Cardiac muscle cell (in vitro differentiated cells and primary cell): ENCODE measurements at regions not wholly inside any gene's neighbourhood (a gene's known extent, or its start where the extent isn't known, plus 50 kb on each side); places are given as distances from the start of the nearest gene placed in this dataset.
A peak's percentile ranks its signal among the peaks of the same experiment; 100 is the strongest.

Source experiments
- DNase-seq, 2 donors: peaks; one replicate each; pipeline versions ENCODE4 v3.0.0 to v3.0.0-alpha.2; 2010 to 2017; ENCODE audit warnings: low read depth in 1 of 2, low spot score in 1 of 2
- H3K27ac ChIP-seq: fragments of 200-600 bp; sonication (generic); 2 replicates; pipeline ENCODE4 v1.5.1; 2016
- H3K27me3 ChIP-seq: fragments of 200-600 bp; sonication (generic); 2 replicates; pipeline ENCODE4 v1.6.0; 2016; ENCODE audit warnings: control low read depth
- H3K36me3 ChIP-seq: fragments of 200-600 bp; sonication (generic); 2 replicates; pipeline ENCODE4 v1.5.1; 2016; ENCODE audit warnings: control low read depth
- H3K4me1 ChIP-seq: fragments of 200-600 bp; sonication (generic); 2 replicates; pipeline ENCODE4 v1.8.1; 2017; ENCODE audit warnings: low read depth, mild to moderate bottlenecking, mixed run types
- H3K4me3 ChIP-seq: fragments of 200-600 bp; sonication (generic); 2 replicates; pipeline ENCODE4 v1.5.1; 2016; ENCODE audit warnings: mild to moderate bottlenecking
- H3K9me3 ChIP-seq: fragments of 200-600 bp; sonication (generic); 2 replicates; pipeline ENCODE4 v1.5.1; 2017; ENCODE audit warnings: low read depth, mild to moderate bottlenecking, control low read depth
- CTCF ChIP-seq: IDR thresholded peaks from 2 replicates; pipeline ENCODE4 v1.5.1; 2012; ENCODE audit warnings: low read depth, mild to moderate bottlenecking, low read length

GRCh38 chr10:64037071-64037661 lies 516.0 kb downstream of the REEP3 start:
- no peak overlapping the region for H3K4me3 ChIP-seq
- H3K9me3 ChIP-seq = no peaks in the 10 kb centered on the region
- TF ChIP-seq CTCF = no peak
- H3K27me3 ChIP-seq = no peaks in the 10 kb centered on the region
- H3K4me1 ChIP-seq = no peaks in the 10 kb centered on the region
- H3K27ac ChIP-seq = no peak overlapping the region
- H3K36me3 ChIP-seq = no peaks in the 10 kb centered on the region
- no peak for DNase-seq

- no peak for DNase-seq
- H3K36me3 ChIP-seq = no peaks in the 10 kb centered on the region
- no peaks in the 10 kb centered on the region for H3K9me3 ChIP-seq
- no peak for TF ChIP-seq CTCF
- H3K4me3 ChIP-seq = no peak overlapping the region
- no peak overlapping the region for H3K27ac ChIP-seq
- no peaks in the 10 kb centered on the region for H3K27me3 ChIP-seq
- H3K4me1 ChIP-seq = no peaks in the 10 kb centered on the region
Observed at GRCh38 chr10:64038107-64038506, 516.9 kb downstream of the REEP3 start.

DNA sequence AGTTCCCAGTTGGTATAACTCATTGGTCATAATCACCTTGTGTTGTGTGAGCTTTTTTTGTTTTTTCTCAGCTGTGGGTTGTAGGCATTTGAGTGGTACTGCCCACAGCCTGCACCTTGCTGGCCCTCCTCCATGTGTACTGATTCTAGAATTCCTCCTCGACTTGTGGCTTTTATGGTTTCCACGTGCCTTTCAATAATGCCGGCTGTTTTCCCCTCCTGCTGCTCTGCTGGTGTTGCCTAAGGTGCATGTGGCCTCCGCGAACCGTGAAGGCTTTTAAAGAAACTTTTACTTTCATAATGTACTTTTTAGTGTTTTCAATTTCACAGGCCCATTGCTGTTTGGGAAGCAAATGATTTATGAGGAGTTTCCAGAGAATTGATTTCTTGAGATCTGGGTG lies 518.0 kb downstream of the REEP3 start:
- no peak overlapping the region for H3K27ac ChIP-seq
- no peaks in the 10 kb centered on the region for H3K4me1 ChIP-seq
- no peak for TF ChIP-seq CTCF
- H3K27me3 ChIP-seq = no peaks in the 10 kb centered on the region
- DNase-seq = no peak
- H3K9me3 ChIP-seq = no peaks in the 10 kb centered on the region
- H3K36me3 ChIP-seq = no peaks in the 10 kb centered on the region
- H3K4me3 ChIP-seq = no peak overlapping the region

- Histone ChIP-seq H3K4me1 (no peaks in the 10 kb centered on the region), H3K36me3 (no peaks in the 10 kb centered on the region), H3K27ac (no peak overlapping the region), H3K27me3 (no peaks in the 10 kb centered on the region), H3K4me3 (no peak overlapping the region), H3K9me3 (no peaks in the 10 kb centered on the region)
- no peak for DNase-seq
- TF ChIP-seq CTCF = no peak
Observed at GRCh38 chr10:64040781-64041180, 519.6 kb downstream of the REEP3 start.

DNA sequence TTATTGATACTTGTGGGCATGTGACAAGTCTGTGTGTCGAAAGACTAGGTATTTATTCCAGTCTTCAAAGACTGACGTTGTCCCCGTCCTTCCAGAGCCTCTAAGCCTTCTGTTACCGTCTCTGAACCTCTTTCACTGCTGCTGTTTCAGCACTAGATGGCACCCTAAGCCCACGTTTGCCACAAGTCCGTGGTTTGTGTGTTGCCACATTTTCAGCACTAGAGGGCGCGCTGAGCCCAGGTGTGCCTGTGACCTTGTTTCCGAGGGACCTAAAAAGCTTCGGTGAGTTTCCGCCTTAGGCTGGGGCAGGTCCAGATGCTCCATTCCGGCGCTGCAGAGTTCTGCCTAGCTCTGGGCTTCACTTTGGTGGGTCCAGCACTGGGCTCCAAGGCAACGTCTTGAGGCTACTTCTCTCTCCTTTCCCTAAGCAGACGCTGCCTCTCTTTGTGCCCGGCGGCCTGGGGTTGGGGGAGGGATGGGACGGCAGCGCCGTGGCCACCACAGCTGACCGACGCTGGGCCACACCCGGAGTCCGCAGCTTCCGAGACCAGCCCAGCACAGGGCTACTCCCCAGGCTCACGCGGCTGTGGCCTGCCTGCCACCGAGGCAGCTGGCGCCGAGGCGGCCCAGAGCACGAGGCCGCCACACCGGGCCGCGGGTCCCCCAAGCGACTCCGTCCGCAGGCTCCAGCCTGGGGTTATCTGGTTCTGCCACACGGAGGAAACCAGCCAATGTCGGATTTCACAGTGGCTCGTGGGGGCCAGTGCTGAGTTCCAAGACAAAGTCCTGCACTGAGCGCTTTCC lies 520.2 kb downstream of the REEP3 start:
- peak; percentile 100 for TF ChIP-seq CTCF
- Histone ChIP-seq H3K4me1 (no peaks in the 10 kb centered on the region), H3K9me3 (no peaks in the 10 kb centered on the region), H3K27ac (no peak overlapping the region), H3K36me3 (no peaks in the 10 kb centered on the region), H3K27me3 (no peaks in the 10 kb centered on the region), H3K4me3 (no peak overlapping the region)
- peak; percentile 72 to 86 for DNase-seq
